Activated CD8-positive, alpha-beta memory T cell treated with anti-CD3 and anti-CD28 coated beads, Interleukin-2, amount 10 ng/mL, durations not matched to agents 7 days and 5 days (primary cell): ENCODE measurements at regions not wholly inside any gene's neighbourhood (a gene's known extent, or its start where the extent isn't known, plus 50 kb on each side); places are given as distances from the start of the nearest gene placed in this dataset.
"Not testable (repeated sequence)": the region's sequence is repeated elsewhere in the genome, so short reads cannot be mapped to it uniquely, and the experiment has no call there.

Experiments used
- ATAC-seq: fragments of 150-1000 bp; cut with Tn5 transposase; one replicate; pipeline ENCODE4 v1.10.0; 2021; ENCODE audit warnings: moderate library complexity
- CTCF ChIA-PET: fragments of 350-600 bp; sonication (Branson Sonifier 250); formaldehyde crosslinking; loops from one replicate; lab custom pipeline; 2021; ENCODE audit warnings: antibody characterized with exemption; lab: Charles Lee
- DNase-seq: peaks from one replicate; pipeline ENCODE4 v3.0.0-alpha.2; 2020
- H3K27ac Mint-ChIP-seq: one replicate; pipeline ENCODE4 v1.8.0; 2021; ENCODE audit warnings: mild to moderate bottlenecking, mixed read lengths
- H3K27me3 Mint-ChIP-seq: one replicate; pipeline ENCODE4 v1.8.0; 2021; ENCODE audit warnings: mixed read lengths
- H3K36me3 Mint-ChIP-seq: one replicate; pipeline ENCODE4 v1.8.0; 2021; ENCODE audit warnings: mild to moderate bottlenecking, mixed read lengths
- H3K4me1 Mint-ChIP-seq: one replicate; pipeline ENCODE4 v1.8.0; 2021; ENCODE audit warnings: mixed read lengths
- H3K4me3 Mint-ChIP-seq: one replicate; pipeline ENCODE4 v1.8.0; 2021; ENCODE audit warnings: mild to moderate bottlenecking, moderate library complexity, mixed read lengths
- H3K9me3 Mint-ChIP-seq: one replicate; pipeline ENCODE4 v1.8.0; 2022; ENCODE audit warnings: low read depth, mixed read lengths

DNA sequence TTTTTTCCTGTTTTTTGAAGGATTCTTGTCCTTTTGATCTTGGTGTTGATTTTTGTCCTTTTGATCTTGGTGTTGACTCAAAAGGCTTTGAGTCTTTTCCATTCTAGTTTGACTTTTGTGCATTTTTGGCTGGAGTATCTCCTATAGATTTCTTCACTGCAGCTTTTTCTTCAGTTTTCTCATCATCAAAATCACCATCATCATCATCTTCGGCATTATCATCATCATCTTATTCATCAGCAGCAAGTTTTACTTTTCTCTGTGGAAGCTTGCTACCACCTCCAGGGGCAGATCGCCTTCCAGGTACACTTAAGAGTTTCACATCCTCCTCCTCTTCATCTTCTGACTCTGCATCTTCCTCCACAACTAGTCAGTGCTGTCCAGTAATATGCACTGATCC is 56.5 kb upstream of the MCHR2 start:
- no peaks in the 10 kb centered on the region for H3K27me3 Mint-ChIP-seq
- H3K9me3 Mint-ChIP-seq = no peaks in the 10 kb centered on the region
- H3K4me1 Mint-ChIP-seq = no peaks in the 10 kb centered on the region
- H3K27ac Mint-ChIP-seq = no peak overlapping the region
- CTCF ChIA-PET = no interaction called here
- DNase-seq (no peak), ATAC-seq (no peak)
- no peaks in the 10 kb centered on the region for H3K36me3 Mint-ChIP-seq
- no peak overlapping the region for H3K4me3 Mint-ChIP-seq

GRCh38 chr6:100043961-100044360 is 49.9 kb upstream of the MCHR2 start:
- DNase-seq, H3K36me3 Mint-ChIP-seq, H3K9me3 Mint-ChIP-seq, H3K27me3 Mint-ChIP-seq, H3K4me1 Mint-ChIP-seq, CTCF ChIA-PET, ATAC-seq, H3K27ac Mint-ChIP-seq, H3K4me3 Mint-ChIP-seq: not testable (repeated sequence)
